OCI-LY1 (cell line): ENCODE measurements at regions not wholly inside any gene's neighbourhood (a gene's known extent, or its start where the extent isn't known, plus 50 kb on each side); places are given as distances from the start of the nearest gene placed in this dataset.

Experiments used
- H2AFZ ChIP-seq: fragments of 200-600 bp; sonication (generic), shearing (Covaris generic); 2 replicates; pipeline ENCODE4 v1.6.0; 2014; ENCODE audit warnings: antibody characterized with exemption, mild to moderate bottlenecking, low read length
- H3F3A ChIP-seq: fragments of 200-600 bp; sonication (generic), shearing (Covaris generic); 2 replicates; pipeline ENCODE4 v1.6.0; 2014; ENCODE audit warnings: mild to moderate bottlenecking, antibody characterized with exemption, low read length, moderate library complexity; ENCODE audit not compliant: insufficient read depth
- H3K27ac ChIP-seq: fragments of 200-600 bp; sonication (generic); 2 replicates; pipeline ENCODE4 v1.5.1; 2014; ENCODE audit warnings: low read length, mixed run types, mild to moderate bottlenecking, low read depth; ENCODE audit not compliant: poor library complexity, severe bottlenecking
- H3K27me3 ChIP-seq: fragments of 200-600 bp; sonication (generic); 2 replicates; pipeline ENCODE4 v1.6.0; 2014; ENCODE audit warnings: antibody characterized with exemption, mild to moderate bottlenecking, low read length, moderate library complexity; ENCODE audit not compliant: insufficient read depth
- H3K36me3 ChIP-seq: fragments of 200-600 bp; sonication (generic); 2 replicates; pipeline ENCODE4 v1.6.1; 2014; ENCODE audit warnings: mild to moderate bottlenecking, antibody characterized with exemption, low read length, moderate library complexity, mixed read lengths; ENCODE audit not compliant: insufficient read depth
- H3K4me1 ChIP-seq: fragments of 200-600 bp; sonication (generic); 2 replicates; pipeline ENCODE4 v1.5.1; 2014; ENCODE audit warnings: mild to moderate bottlenecking, low read length, moderate library complexity; ENCODE audit not compliant: insufficient read depth, severe bottlenecking
- H3K4me2 ChIP-seq: fragments of 200-600 bp; sonication (generic), shearing (Covaris generic); 2 replicates; pipeline ENCODE4 v1.6.1; 2014; ENCODE audit warnings: low read length
- H3K4me3 ChIP-seq: fragments of 200-600 bp; sonication (generic); 2 replicates; pipeline ENCODE4 v1.5.1; 2014; ENCODE audit warnings: low read length, low read depth, mild to moderate bottlenecking, mixed read lengths; ENCODE audit not compliant: poor library complexity, severe bottlenecking
- H3K79me2 ChIP-seq: fragments of 200-600 bp; shearing (Covaris generic); 2 replicates; pipeline ENCODE4 v1.6.1; 2016; ENCODE audit warnings: mixed run types, low read length, mixed read lengths; ENCODE audit not compliant: insufficient read depth
- H3K9ac ChIP-seq: fragments of 200-600 bp; sonication (generic), shearing (Covaris generic); 2 replicates; pipeline ENCODE4 v1.6.1; 2014; ENCODE audit warnings: mild to moderate bottlenecking, low read length, mixed read lengths
- H3K9me2 ChIP-seq: fragments of 200-600 bp; sonication (generic), shearing (Covaris generic); 2 replicates; pipeline ENCODE4 v1.6.1; 2014; ENCODE audit warnings: low read depth, mild to moderate bottlenecking, low read length, mixed read lengths
- H3K9me3 ChIP-seq: fragments of 200-600 bp; shearing (Covaris generic); 2 replicates; pipeline ENCODE4 v1.6.1; 2014; ENCODE audit warnings: low read length, mixed read lengths
- H4K20me1 ChIP-seq: fragments of 200-600 bp; sonication (generic), shearing (Covaris generic); 2 replicates; pipeline ENCODE4 v1.6.0; 2016; ENCODE audit warnings: mild to moderate bottlenecking, low read length; ENCODE audit not compliant: insufficient read depth
- CTCF ChIP-seq: fragments of 200-600 bp; sonication (generic), shearing (Covaris generic); IDR thresholded peaks from 2 replicates; pipeline ENCODE4 v1.5.1; 2017; ENCODE audit warnings: mild to moderate bottlenecking, antibody characterized with exemption, low read length, moderate library complexity, mixed read lengths
- EZH2 ChIP-seq: fragments of 200-600 bp; sonication (generic), shearing (Covaris generic); IDR thresholded peaks from 2 replicates; pipeline ENCODE4 v1.8.0; 2017; ENCODE audit warnings: borderline replicate concordance, mixed run types, mild to moderate bottlenecking, antibody characterized with exemption, low read length, moderate library complexity, mixed read lengths

DNA sequence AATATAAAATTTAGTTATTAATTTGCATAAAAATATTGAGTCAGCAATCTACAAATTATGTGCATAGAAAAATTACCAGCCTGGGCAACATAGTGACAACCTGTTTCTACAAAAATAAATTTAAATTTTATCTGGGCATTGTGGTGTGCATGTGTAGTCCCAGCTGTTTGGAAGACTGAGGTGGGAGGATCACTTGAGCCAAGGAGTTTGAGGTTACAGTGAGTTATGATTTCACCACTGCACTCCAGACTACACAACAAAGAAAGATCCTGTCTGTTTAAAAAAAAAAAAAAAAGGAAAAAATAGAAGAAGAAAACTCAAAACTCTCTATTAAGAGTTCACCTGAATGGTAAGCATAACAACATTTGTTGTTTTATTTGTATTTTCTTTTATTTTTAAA is 1048.4 kb upstream of the CDH2 start:
- no peaks in the 10 kb centered on the region for H3K79me2 ChIP-seq
- H3F3A ChIP-seq = no peaks in the 10 kb centered on the region
- H3K27me3 ChIP-seq = no peaks in the 10 kb centered on the region
- no peak for TF ChIP-seq EZH2
- TF ChIP-seq CTCF = no peak
- H3K9me3 ChIP-seq = no peaks in the 10 kb centered on the region
- H3K4me1 ChIP-seq = no peaks in the 10 kb centered on the region
- H3K9me2 ChIP-seq = no peaks in the 10 kb centered on the region
- H3K9ac ChIP-seq = no peak overlapping the region
- H3K4me2 ChIP-seq = no peak overlapping the region
- no peak overlapping the region for H3K27ac ChIP-seq
- no peaks in the 10 kb centered on the region for H4K20me1 ChIP-seq
- H3K4me3 ChIP-seq = no peak overlapping the region
- no peak overlapping the region for H2AFZ ChIP-seq
- no peaks in the 10 kb centered on the region for H3K36me3 ChIP-seq

- Histone ChIP-seq H3K27me3 (no peaks in the 10 kb centered on the region), H3K9ac (no peak overlapping the region), H3K4me1 (no peaks in the 10 kb centered on the region), H3F3A (no peaks in the 10 kb centered on the region), H3K79me2 (no peaks in the 10 kb centered on the region), H3K9me2 (no peaks in the 10 kb centered on the region), H4K20me1 (no peaks in the 10 kb centered on the region), H3K4me2 (no peak overlapping the region), H3K4me3 (no peak overlapping the region), H3K36me3 (no peaks in the 10 kb centered on the region), H2AFZ (no peak overlapping the region), H3K27ac (no peak overlapping the region), H3K9me3 (no peaks in the 10 kb centered on the region)
- no peak for TF ChIP-seq EZH2
- no peak for TF ChIP-seq CTCF
Observed at GRCh38 chr18:29218091-29218490, 1041.2 kb upstream of the CDH2 start.

- H2AFZ ChIP-seq = no peak overlapping the region
- H3K4me1 ChIP-seq = no peaks in the 10 kb centered on the region
- H3K27me3 ChIP-seq = no peaks in the 10 kb centered on the region
- H3F3A ChIP-seq = no peaks in the 10 kb centered on the region
- no peak overlapping the region for H3K9ac ChIP-seq
- H3K9me2 ChIP-seq = no peaks in the 10 kb centered on the region
- H3K27ac ChIP-seq = no peak overlapping the region
- H3K79me2 ChIP-seq = no peaks in the 10 kb centered on the region
- H4K20me1 ChIP-seq = no peaks in the 10 kb centered on the region
- H3K4me2 ChIP-seq = no peak overlapping the region
- TF ChIP-seq EZH2 (no peak), CTCF (no peak)
- no peak overlapping the region for H3K4me3 ChIP-seq
- H3K9me3 ChIP-seq = no peaks in the 10 kb centered on the region
- H3K36me3 ChIP-seq = no peaks in the 10 kb centered on the region
Observed at GRCh38 chr18:29217124-29217915, 1040.4 kb upstream of the CDH2 start.
